ENCODE measurements at regions not wholly inside any gene's neighbourhood (a gene's known extent, or its start where the extent isn't known, plus 50 kb on each side); places are given as distances from the start of the nearest gene placed in this dataset.

DNA sequence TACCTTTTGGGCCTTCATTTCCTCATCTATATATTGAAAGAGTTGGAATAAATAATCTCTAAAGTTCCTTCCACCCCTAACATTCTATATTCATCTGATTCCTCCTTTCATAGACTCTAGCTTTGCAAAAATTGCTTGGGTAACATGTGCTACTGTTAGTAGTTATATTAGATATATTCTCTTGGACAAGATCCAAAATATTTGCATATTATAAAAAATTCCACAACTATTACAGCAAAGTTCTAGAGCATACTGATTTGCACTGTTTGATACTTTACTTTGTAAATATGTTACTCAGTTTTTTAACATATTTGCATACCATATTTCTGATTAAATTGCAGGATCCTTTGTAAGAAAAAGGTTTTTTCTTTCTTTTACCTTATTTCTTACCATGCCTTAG lies 95.9 kb upstream of the UBE2E2 start:
- no TSS peak for BruUV-seq (replicated peaks)

DNA sequence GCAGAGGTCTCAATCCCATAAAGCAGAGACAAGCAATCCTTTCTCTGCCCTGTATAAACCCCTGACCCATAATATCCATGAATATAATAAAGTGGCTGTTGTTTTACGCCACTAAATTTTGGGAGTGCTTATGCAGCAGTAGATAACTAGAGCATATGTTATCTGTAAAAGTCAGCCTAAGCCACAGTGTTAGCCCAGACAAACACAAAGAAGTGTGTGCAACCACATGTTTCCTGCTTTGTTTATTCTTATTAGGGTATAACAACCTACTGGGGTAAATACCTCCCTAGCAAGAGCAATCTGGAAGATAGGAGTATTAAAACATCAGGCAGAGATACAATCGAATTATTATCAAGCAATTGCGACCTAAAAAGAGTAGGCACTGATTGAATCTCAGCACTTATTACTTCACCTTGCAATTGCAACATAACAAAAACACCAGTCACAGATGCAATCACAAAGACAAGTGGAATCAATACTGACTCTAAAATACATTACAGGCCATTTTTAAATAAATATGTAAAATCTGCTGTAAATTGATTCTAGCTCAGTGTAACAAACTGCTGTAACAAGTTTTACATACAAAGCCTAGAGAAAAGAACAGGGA lies 94.6 kb upstream of the UBE2E2 start:
- Mint-ChIP-seq H3K9me3 (ENCODE audit: unreplicated experiment) (no peaks in the 10 kb centered on the region), H3K27ac (ENCODE audit: low read depth, unreplicated experiment) (no peak overlapping the region), H3K27me3 (ENCODE audit: insufficient read depth, unreplicated experiment) (no peaks in the 10 kb centered on the region), H3K36me3 (ENCODE audit: insufficient read depth, unreplicated experiment) (no peaks in the 10 kb centered on the region), H3K4me1 (ENCODE audit: insufficient read depth, unreplicated experiment) (peaks cover 22% of the 10 kb centered on the region), H3K4me3 (ENCODE audit: unreplicated experiment) (no peak overlapping the region)
- TF ChIP-seq, protein P1, sequence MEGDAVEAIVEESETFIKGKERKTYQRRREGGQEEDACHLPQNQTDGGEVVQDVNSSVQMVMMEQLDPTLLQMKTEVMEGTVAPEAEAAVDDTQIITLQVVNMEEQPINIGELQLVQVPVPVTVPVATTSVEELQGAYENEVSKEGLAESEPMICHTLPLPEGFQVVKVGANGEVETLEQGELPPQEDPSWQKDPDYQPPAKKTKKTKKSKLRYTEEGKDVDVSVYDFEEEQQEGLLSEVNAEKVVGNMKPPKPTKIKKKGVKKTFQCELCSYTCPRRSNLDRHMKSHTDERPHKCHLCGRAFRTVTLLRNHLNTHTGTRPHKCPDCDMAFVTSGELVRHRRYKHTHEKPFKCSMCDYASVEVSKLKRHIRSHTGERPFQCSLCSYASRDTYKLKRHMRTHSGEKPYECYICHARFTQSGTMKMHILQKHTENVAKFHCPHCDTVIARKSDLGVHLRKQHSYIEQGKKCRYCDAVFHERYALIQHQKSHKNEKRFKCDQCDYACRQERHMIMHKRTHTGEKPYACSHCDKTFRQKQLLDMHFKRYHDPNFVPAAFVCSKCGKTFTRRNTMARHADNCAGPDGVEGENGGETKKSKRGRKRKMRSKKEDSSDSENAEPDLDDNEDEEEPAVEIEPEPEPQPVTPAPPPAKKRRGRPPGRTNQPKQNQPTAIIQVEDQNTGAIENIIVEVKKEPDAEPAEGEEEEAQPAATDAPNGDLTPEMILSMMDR (IDR thresholded peaks at IDR 0.05; ENCODE audit: unreplicated experiment): no peak
- POLR2A ChIA-PET: interaction anchor here (0.5 to 0.6 kb wide), 2 partner anchors 90 to 341 kb away, joined by 3 to 4 read pairs; no protein-coding TSS in a partner anchor
- BruUV-seq (replicated peaks): no TSS peak
- DNase-seq (ENCODE audit: unreplicated experiment): no peak
- CTCF ChIA-PET: no interaction called here
- intact Hi-C loops (cut with micrococcal nuclease): no loop called here

More for the DNA sequence above, 95.9 kb upstream of the UBE2E2 start:
- TF ChIP-seq, protein P1 (IDR thresholded peaks at IDR 0.05; ENCODE audit: unreplicated experiment): no peak
- no peaks in the 10 kb centered on the region for H3K36me3 Mint-ChIP-seq (ENCODE audit: insufficient read depth, unreplicated experiment)
- ChIA-PET CTCF (no interaction called here), POLR2A (no interaction called here)
- intact Hi-C loops (cut with micrococcal nuclease): no loop called here
- H3K4me3 Mint-ChIP-seq (ENCODE audit: unreplicated experiment): no peak overlapping the region
- no peaks in the 10 kb centered on the region for H3K27me3 Mint-ChIP-seq (ENCODE audit: insufficient read depth, unreplicated experiment)
- no peak for DNase-seq (ENCODE audit: unreplicated experiment)
- peaks cover 12% of the 10 kb centered on the region for H3K4me1 Mint-ChIP-seq (ENCODE audit: insufficient read depth, unreplicated experiment)
- no peaks in the 10 kb centered on the region for H3K9me3 Mint-ChIP-seq (ENCODE audit: unreplicated experiment)
- H3K27ac Mint-ChIP-seq (ENCODE audit: low read depth, unreplicated experiment): no peak overlapping the region

DNA sequence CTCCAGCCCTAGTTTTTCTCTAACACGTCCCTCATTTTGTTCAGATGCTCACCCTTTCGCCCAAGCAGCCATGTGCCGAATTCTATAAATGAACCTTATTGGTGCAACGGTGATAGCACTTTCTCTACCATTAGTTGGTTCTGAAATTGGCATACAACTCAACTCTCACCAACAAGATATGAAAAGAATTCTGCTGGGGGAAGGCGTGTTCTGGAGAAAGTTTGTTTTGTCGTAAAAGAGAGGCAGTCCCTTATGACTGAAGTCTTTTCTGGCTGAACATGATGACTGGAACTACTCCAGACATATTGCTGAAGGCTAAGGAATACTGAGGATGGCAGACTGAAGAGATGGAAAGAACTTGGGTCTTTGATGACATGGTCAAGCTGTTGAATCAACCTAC lies 91.8 kb upstream of the UBE2E2 start:
- DNase-seq (ENCODE audit: unreplicated experiment): no peak
- Mint-ChIP-seq H3K27me3 (ENCODE audit: insufficient read depth, unreplicated experiment) (no peaks in the 10 kb centered on the region), H3K36me3 (ENCODE audit: insufficient read depth, unreplicated experiment) (no peaks in the 10 kb centered on the region), H3K9me3 (ENCODE audit: unreplicated experiment) (no peaks in the 10 kb centered on the region), H3K4me3 (ENCODE audit: unreplicated experiment) (no peak overlapping the region), H3K27ac (ENCODE audit: low read depth, unreplicated experiment) (no peak overlapping the region), H3K4me1 (ENCODE audit: insufficient read depth, unreplicated experiment) (peaks cover 29% of the 10 kb centered on the region)
- POLR2A ChIA-PET: interaction anchor here (1.5 kb wide), 1 partner anchor 11 kb away, joined by 4 read pairs; no protein-coding TSS in a partner anchor
- CTCF ChIA-PET: interaction anchor here (0.5 kb wide), 1 partner anchor 24 kb away, joined by 3 read pairs; no protein-coding TSS in a partner anchor
- BruUV-seq (replicated peaks): no TSS peak
- TF ChIP-seq, protein P1 (IDR thresholded peaks at IDR 0.05; ENCODE audit: unreplicated experiment): no peak
- intact Hi-C loops (cut with micrococcal nuclease): no loop called here

DNA sequence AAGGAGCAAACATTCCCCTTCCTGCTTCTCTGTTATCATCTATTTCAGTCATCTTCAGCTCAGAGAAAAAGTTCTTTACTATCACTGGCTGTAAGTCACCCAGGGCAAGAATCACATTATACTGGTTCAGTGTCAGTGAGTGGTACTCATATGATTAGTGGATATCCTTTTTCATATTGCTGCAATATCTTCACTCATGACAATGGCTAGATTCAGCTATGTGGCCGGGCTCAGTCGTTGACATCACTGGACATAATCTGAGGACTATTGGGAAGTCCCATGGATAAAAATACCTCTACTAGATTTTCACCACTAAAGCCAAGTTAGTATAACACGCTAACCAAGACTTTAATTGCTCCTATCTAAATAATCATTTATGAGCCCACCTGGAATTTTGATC lies 91.3 kb upstream of the UBE2E2 start:
- TF ChIP-seq, protein P1 (IDR thresholded peaks at IDR 0.05; ENCODE audit: unreplicated experiment): no peak
- ChIA-PET POLR2A (interaction anchor here (0.6 to 0.7 kb wide), 2 partner anchors 16 to 93 kb away, joined by 3 read pairs; no protein-coding TSS in a partner anchor), CTCF (no interaction called here)
- no peak for DNase-seq (ENCODE audit: unreplicated experiment)
- intact Hi-C loops (cut with micrococcal nuclease): no loop called here
- Mint-ChIP-seq H3K27ac (ENCODE audit: low read depth, unreplicated experiment) (no peak overlapping the region), H3K4me1 (ENCODE audit: insufficient read depth, unreplicated experiment) (peaks cover 29% of the 10 kb centered on the region), H3K27me3 (ENCODE audit: insufficient read depth, unreplicated experiment) (no peaks in the 10 kb centered on the region), H3K4me3 (ENCODE audit: unreplicated experiment) (no peak overlapping the region), H3K36me3 (ENCODE audit: insufficient read depth, unreplicated experiment) (no peaks in the 10 kb centered on the region), H3K9me3 (ENCODE audit: unreplicated experiment) (no peaks in the 10 kb centered on the region)
- no TSS peak for BruUV-seq (replicated peaks)

Data from MCF 10A (cell line).